ENCODE measurements at regions not wholly inside any gene's neighbourhood (a gene's known extent, or its start where the extent isn't known, plus 50 kb on each side); places are given as distances from the start of the nearest gene placed in this dataset.

DNA sequence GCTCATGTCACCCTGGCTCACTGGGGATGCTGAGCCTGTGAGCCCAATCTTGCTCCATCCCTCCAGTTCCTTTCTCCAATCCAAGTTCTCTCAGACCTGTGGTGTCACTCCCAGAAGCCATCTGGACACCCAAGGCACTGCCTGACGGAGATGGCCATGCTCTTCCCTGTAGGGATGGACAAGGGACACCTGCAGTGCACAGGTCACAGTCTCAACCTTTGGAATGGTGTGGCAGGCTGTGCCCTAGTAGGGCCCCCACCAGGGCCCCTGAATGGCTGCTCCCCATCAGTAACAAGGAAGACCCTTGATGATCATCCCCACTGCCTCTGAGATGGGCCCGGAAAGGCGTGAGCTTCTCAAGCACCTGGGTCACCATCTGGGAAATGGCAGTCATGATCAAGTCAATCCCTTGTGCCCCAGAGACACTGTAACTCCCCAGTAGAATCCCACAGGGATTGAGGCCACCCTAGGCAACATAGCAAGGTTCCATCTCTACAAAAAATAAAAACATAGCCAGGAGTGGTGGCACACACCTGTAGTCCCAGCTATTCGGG, 822.5 kb downstream of the KCNJ18 start:
- TF ChIP-seq CTCF (IDR thresholded peaks at IDR 0.05): no peak
- 71 to 82% (median 78%) methylated on average over 4 of the region's 4 CpGs for WGBS, 4 donors
- no peak overlapping the region for H3K4me3 ChIP-seq
- DNase-seq (no peak), ATAC-seq (no peak)
- H3K27me3 ChIP-seq: no peaks in the 10 kb centered on the region
- no peaks in the 10 kb centered on the region for H3K36me3 ChIP-seq
- intact Hi-C loops (cut with DNase I): no loop called here
- H3K4me1 ChIP-seq: no peaks in the 10 kb centered on the region
- no peak overlapping the region for H3K27ac ChIP-seq
- peaks cover 0 to 10% (median 0%) of the 10 kb centered on the region in 12 donors for H3K9me3 ChIP-seq

DNA sequence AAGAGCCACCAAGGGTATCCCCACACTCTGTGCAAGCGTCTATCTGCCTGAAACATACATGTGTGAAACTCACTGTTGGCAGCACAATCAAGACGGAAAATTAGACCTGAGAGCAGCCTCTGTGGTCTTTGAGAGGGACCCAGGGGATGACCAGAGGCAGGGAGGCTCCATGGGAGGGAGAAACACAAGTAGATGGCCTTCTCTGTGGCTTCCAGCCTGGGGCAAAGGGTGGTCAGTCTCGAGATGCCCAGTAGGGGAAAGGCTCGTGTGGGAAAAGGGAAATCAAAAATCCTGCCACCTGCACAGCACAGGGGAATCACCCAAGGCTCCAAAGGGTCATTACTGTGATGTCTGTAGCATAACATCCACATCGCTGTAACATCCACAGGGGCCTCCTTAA, 823.3 kb downstream of the KCNJ18 start:
- H3K4me1 ChIP-seq: no peaks in the 10 kb centered on the region
- DNase-seq: no peak
- TF ChIP-seq POLR2A (IDR thresholded peaks at IDR 0.05) (no peak), CTCF (IDR thresholded peaks at IDR 0.05) (no peak)
- 42 to 49% (median 47%) methylated on average over 5 of the region's 5 CpGs for WGBS, 4 donors
- H3K9me3 ChIP-seq: peaks cover 0 to 10% (median 0%) of the 10 kb centered on the region in 12 donors
- H3K27ac ChIP-seq: no peak overlapping the region
- intact Hi-C loops (cut with DNase I): no loop called here
- H3K36me3 ChIP-seq: no peaks in the 10 kb centered on the region
- H3K27me3 ChIP-seq: no peaks in the 10 kb centered on the region
- H3K4me3 ChIP-seq: no peak overlapping the region
- no peak for ATAC-seq

DNA sequence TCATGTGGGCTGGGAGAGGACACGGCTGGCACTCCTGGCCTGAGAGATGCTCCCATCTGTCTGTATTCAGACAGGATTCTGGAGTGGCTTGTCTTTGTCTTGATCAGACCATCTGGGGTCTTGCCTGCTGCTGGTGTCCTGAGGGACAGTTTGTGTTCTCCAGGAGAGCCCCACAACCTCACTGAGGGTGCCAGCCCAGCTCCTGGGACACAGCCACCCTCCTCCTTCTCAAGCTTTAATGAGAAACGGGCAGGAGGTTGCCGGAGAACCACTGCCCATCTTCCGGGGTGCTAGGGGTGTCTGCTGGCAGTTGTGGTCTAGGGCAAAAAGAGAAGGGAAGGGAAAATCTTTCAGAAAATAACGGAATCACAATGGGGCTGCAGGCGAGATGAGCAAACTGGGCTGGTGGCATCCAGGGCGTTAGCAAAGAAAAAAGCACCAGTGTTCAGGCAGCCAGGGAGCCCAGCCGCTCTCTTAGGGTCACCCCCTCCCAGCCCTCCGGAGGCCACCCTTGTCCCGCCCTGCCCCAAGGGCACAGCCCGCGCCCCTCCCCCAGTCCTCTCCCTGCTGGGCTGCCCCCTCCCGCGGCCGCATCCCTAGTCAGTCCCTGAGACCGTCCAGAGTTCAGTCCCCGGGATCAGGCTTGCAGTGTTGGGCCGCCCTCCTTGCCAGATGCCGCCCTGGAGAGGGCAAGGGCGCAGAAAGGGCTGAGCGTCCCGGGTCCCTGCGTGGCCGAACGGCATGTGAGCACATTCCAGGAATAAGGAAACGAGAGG, 824.7 kb downstream of the KCNJ18 start:
- ATAC-seq: no peak
- intact Hi-C loops (cut with DNase I): no loop called here
- WGBS, 4 donors: 68 to 71% (median 69%) methylated on average over 23 to 26 of the region's 26 CpGs

More for the DNA sequence above, 824.7 kb downstream of the KCNJ18 start:
- Histone ChIP-seq H3K9me3 (peaks cover 0 to 10% (median 0%) of the 10 kb centered on the region in 12 donors), H3K4me3 (no peak overlapping the region), H3K4me1 (no peaks in the 10 kb centered on the region), H3K27ac (no peak overlapping the region), H3K36me3 (no peaks in the 10 kb centered on the region), H3K27me3 (no peaks in the 10 kb centered on the region)
- TF ChIP-seq POLR2A (IDR thresholded peaks at IDR 0.05): no peak
- TF ChIP-seq CTCF (IDR thresholded peaks at IDR 0.05): no peak
- no peak for DNase-seq
